OCI-LY1 (cell line): ENCODE measurements at regions not wholly inside any gene's neighbourhood (a gene's known extent, or its start where the extent isn't known, plus 50 kb on each side); places are given as distances from the start of the nearest gene placed in this dataset.

Source experiments
- H2AFZ ChIP-seq: fragments of 200-600 bp; sonication (generic), shearing (Covaris generic); 2 replicates; pipeline ENCODE4 v1.6.0; 2014; ENCODE audit warnings: antibody characterized with exemption, mild to moderate bottlenecking, low read length
- H3F3A ChIP-seq: fragments of 200-600 bp; sonication (generic), shearing (Covaris generic); 2 replicates; pipeline ENCODE4 v1.6.0; 2014; ENCODE audit warnings: mild to moderate bottlenecking, antibody characterized with exemption, low read length, moderate library complexity; ENCODE audit not compliant: insufficient read depth
- H3K27ac ChIP-seq: fragments of 200-600 bp; sonication (generic); 2 replicates; pipeline ENCODE4 v1.5.1; 2014; ENCODE audit warnings: low read length, mixed run types, mild to moderate bottlenecking, low read depth; ENCODE audit not compliant: poor library complexity, severe bottlenecking
- H3K27me3 ChIP-seq: fragments of 200-600 bp; sonication (generic); 2 replicates; pipeline ENCODE4 v1.6.0; 2014; ENCODE audit warnings: antibody characterized with exemption, mild to moderate bottlenecking, low read length, moderate library complexity; ENCODE audit not compliant: insufficient read depth
- H3K36me3 ChIP-seq: fragments of 200-600 bp; sonication (generic); 2 replicates; pipeline ENCODE4 v1.6.1; 2014; ENCODE audit warnings: mild to moderate bottlenecking, antibody characterized with exemption, low read length, moderate library complexity, mixed read lengths; ENCODE audit not compliant: insufficient read depth
- H3K4me1 ChIP-seq: fragments of 200-600 bp; sonication (generic); 2 replicates; pipeline ENCODE4 v1.5.1; 2014; ENCODE audit warnings: mild to moderate bottlenecking, low read length, moderate library complexity; ENCODE audit not compliant: insufficient read depth, severe bottlenecking
- H3K4me2 ChIP-seq: fragments of 200-600 bp; sonication (generic), shearing (Covaris generic); 2 replicates; pipeline ENCODE4 v1.6.1; 2014; ENCODE audit warnings: low read length
- H3K4me3 ChIP-seq: fragments of 200-600 bp; sonication (generic); 2 replicates; pipeline ENCODE4 v1.5.1; 2014; ENCODE audit warnings: low read length, low read depth, mild to moderate bottlenecking, mixed read lengths; ENCODE audit not compliant: poor library complexity, severe bottlenecking
- H3K79me2 ChIP-seq: fragments of 200-600 bp; shearing (Covaris generic); 2 replicates; pipeline ENCODE4 v1.6.1; 2016; ENCODE audit warnings: mixed run types, low read length, mixed read lengths; ENCODE audit not compliant: insufficient read depth
- H3K9ac ChIP-seq: fragments of 200-600 bp; sonication (generic), shearing (Covaris generic); 2 replicates; pipeline ENCODE4 v1.6.1; 2014; ENCODE audit warnings: mild to moderate bottlenecking, low read length, mixed read lengths
- H3K9me2 ChIP-seq: fragments of 200-600 bp; sonication (generic), shearing (Covaris generic); 2 replicates; pipeline ENCODE4 v1.6.1; 2014; ENCODE audit warnings: low read depth, mild to moderate bottlenecking, low read length, mixed read lengths
- H3K9me3 ChIP-seq: fragments of 200-600 bp; shearing (Covaris generic); 2 replicates; pipeline ENCODE4 v1.6.1; 2014; ENCODE audit warnings: low read length, mixed read lengths
- H4K20me1 ChIP-seq: fragments of 200-600 bp; sonication (generic), shearing (Covaris generic); 2 replicates; pipeline ENCODE4 v1.6.0; 2016; ENCODE audit warnings: mild to moderate bottlenecking, low read length; ENCODE audit not compliant: insufficient read depth
- CTCF ChIP-seq: fragments of 200-600 bp; sonication (generic), shearing (Covaris generic); IDR thresholded peaks from 2 replicates; pipeline ENCODE4 v1.5.1; 2017; ENCODE audit warnings: mild to moderate bottlenecking, antibody characterized with exemption, low read length, moderate library complexity, mixed read lengths
- EZH2 ChIP-seq: fragments of 200-600 bp; sonication (generic), shearing (Covaris generic); IDR thresholded peaks from 2 replicates; pipeline ENCODE4 v1.8.0; 2017; ENCODE audit warnings: borderline replicate concordance, mixed run types, mild to moderate bottlenecking, antibody characterized with exemption, low read length, moderate library complexity, mixed read lengths

GRCh38 chr21:31566611-31567010 lies 92.9 kb upstream of the SOD1 start:
- H3K27me3 ChIP-seq: no peaks in the 10 kb centered on the region
- no peaks in the 10 kb centered on the region for H3F3A ChIP-seq
- H3K9me2 ChIP-seq: no peaks in the 10 kb centered on the region
- H2AFZ ChIP-seq: no peak overlapping the region
- H3K27ac ChIP-seq: no peak overlapping the region
- H3K9me3 ChIP-seq: no peaks in the 10 kb centered on the region
- no peaks in the 10 kb centered on the region for H3K79me2 ChIP-seq
- H4K20me1 ChIP-seq: no peaks in the 10 kb centered on the region
- H3K4me1 ChIP-seq: no peaks in the 10 kb centered on the region
- no peak overlapping the region for H3K4me3 ChIP-seq
- TF ChIP-seq EZH2: no peak
- TF ChIP-seq CTCF: no peak
- H3K9ac ChIP-seq: no peak overlapping the region
- H3K36me3 ChIP-seq: no peaks in the 10 kb centered on the region
- H3K4me2 ChIP-seq: no peak overlapping the region

GRCh38 chr21:31566064-31566463 lies 93.4 kb upstream of the SOD1 start:
- H2AFZ ChIP-seq: no peak overlapping the region
- H4K20me1 ChIP-seq: no peaks in the 10 kb centered on the region
- no peak overlapping the region for H3K9ac ChIP-seq
- H3K4me1 ChIP-seq: no peaks in the 10 kb centered on the region
- H3F3A ChIP-seq: no peaks in the 10 kb centered on the region
- H3K27ac ChIP-seq: no peak overlapping the region
- H3K27me3 ChIP-seq: no peaks in the 10 kb centered on the region
- H3K79me2 ChIP-seq: no peaks in the 10 kb centered on the region
- no peaks in the 10 kb centered on the region for H3K9me2 ChIP-seq
- TF ChIP-seq EZH2 (no peak), CTCF (0 out of 2 replicates have a peak, but pooled peaks have one; percentile 24)
- no peaks in the 10 kb centered on the region for H3K36me3 ChIP-seq
- H3K4me3 ChIP-seq: no peak overlapping the region
- no peak overlapping the region for H3K4me2 ChIP-seq
- no peaks in the 10 kb centered on the region for H3K9me3 ChIP-seq

GRCh38 chr21:31564439-31564838 lies 95.1 kb upstream of the SOD1 start:
- Histone ChIP-seq H3K27ac (no peak overlapping the region), H3F3A (no peaks in the 10 kb centered on the region), H3K27me3 (no peaks in the 10 kb centered on the region), H2AFZ (no peak overlapping the region), H3K9ac (no peak overlapping the region), H3K9me3 (no peaks in the 10 kb centered on the region), H3K79me2 (no peaks in the 10 kb centered on the region), H3K36me3 (no peaks in the 10 kb centered on the region), H3K4me3 (no peak overlapping the region), H3K4me2 (no peak overlapping the region), H4K20me1 (no peaks in the 10 kb centered on the region), H3K9me2 (no peaks in the 10 kb centered on the region), H3K4me1 (peaks cover 7% of the 10 kb centered on the region)
- TF ChIP-seq EZH2 (no peak), CTCF (no peak)
